Skeletal muscle satellite cell (primary cell): ENCODE measurements at regions not wholly inside any gene's neighbourhood (a gene's known extent, or its start where the extent isn't known, plus 50 kb on each side); places are given as distances from the start of the nearest gene placed in this dataset.
"Not testable (repeated sequence)": the region's sequence is repeated elsewhere in the genome, so short reads cannot be mapped to it uniquely, and the experiment has no call there.

Experiments
- H3K27me3 ChIP-seq: 2 replicates; pipeline ENCODE4 v1.7.0; 2013; ENCODE audit warnings: low read length; ENCODE audit not compliant: control insufficient read depth, insufficient read depth
- H3K36me3 ChIP-seq: 2 replicates; pipeline ENCODE4 v1.7.0; 2013; ENCODE audit warnings: mild to moderate bottlenecking, control low read depth, low read length; ENCODE audit not compliant: insufficient read depth
- H3K4me1 ChIP-seq: 2 replicates; pipeline ENCODE4 v1.7.0; 2013; ENCODE audit warnings: low read length; ENCODE audit not compliant: control insufficient read depth, insufficient read depth
- H3K4me2 ChIP-seq: 2 replicates; pipeline ENCODE4 v1.7.0; 2013; ENCODE audit warnings: mild to moderate bottlenecking, low read length
- H3K4me3 ChIP-seq: 2 replicates; pipeline ENCODE4 v1.7.0; 2013; ENCODE audit warnings: low read length
- H3K9ac ChIP-seq: 2 replicates; pipeline ENCODE4 v1.7.0; 2013; ENCODE audit warnings: mild to moderate bottlenecking, low read depth, low read length, moderate library complexity
- H3K9me3 ChIP-seq: replicated peaks from 2 replicates; pipeline ENCODE4 v1.7.0; 2013; ENCODE audit warnings: mild to moderate bottlenecking, control low read depth, low read length

DNA sequence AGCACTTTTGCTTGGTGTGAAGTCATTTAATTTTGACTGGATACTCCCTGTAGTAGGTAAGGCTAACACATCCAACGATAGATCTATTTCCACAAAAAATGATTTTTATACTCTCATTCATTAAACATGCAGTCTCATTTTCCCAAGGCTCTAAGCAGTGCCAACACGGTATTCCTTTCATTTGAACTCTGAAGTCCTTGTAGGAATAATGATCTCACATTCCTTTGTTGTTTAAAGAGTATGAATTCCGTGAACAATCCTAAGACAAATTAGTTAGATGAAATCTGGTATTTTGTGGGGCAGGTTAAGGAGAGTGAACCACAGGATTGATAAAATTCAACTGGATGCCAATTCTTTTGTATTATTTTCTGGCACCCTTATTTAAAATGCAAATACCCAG, 66.6 kb downstream of the LACC1 start:
- Histone ChIP-seq H3K27me3 (peaks cover 71% of the 10 kb centered on the region), H3K4me1 (no peaks in the 10 kb centered on the region), H3K4me3 (no peak overlapping the region), H3K4me2 (no peak overlapping the region), H3K36me3 (no peaks in the 10 kb centered on the region), H3K9ac (no peak overlapping the region), H3K9me3 (no peaks in the 10 kb centered on the region)

GRCh38 chr13:43947897-43948458, 68.3 kb downstream of the LACC1 start:
- Histone ChIP-seq H3K9me3 (no peaks in the 10 kb centered on the region), H3K36me3 (no peaks in the 10 kb centered on the region), H3K27me3 (peaks cover 64% of the 10 kb centered on the region), H3K4me1 (no peaks in the 10 kb centered on the region), H3K9ac (no peak overlapping the region), H3K4me2 (no peak overlapping the region), H3K4me3 (no peak overlapping the region)

DNA sequence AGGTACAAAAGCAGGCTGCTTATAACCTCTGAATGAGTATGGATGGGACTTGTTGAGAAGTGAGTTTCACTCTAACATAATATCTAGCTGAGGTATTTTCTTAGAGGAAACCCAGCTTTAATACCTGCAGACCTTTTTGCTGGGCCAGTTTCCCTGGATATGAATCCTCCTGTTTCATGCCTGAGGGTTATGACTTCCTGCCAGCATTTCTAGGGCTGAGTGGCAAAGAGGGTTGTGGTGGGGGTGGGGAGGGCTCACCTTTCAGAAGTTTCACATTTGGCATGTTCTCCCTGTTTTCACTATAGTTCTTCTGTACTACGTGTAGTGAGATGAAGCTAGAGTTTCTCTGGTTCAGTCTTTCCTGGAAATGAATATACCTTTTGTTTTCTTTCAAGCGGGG, 73.7 kb downstream of the LACC1 start:
- H3K4me2 ChIP-seq: no peak overlapping the region
- H3K9ac ChIP-seq: no peak overlapping the region
- peaks cover 45% of the 10 kb centered on the region for H3K27me3 ChIP-seq
- no peaks in the 10 kb centered on the region for H3K9me3 ChIP-seq
- H3K4me3 ChIP-seq: no peak overlapping the region
- H3K4me1 ChIP-seq: no peaks in the 10 kb centered on the region
- H3K36me3 ChIP-seq: no peaks in the 10 kb centered on the region

- not testable (repeated sequence) for H3K4me2 ChIP-seq, H3K4me1 ChIP-seq, H3K4me3 ChIP-seq, H3K36me3 ChIP-seq, H3K9me3 ChIP-seq, H3K9ac ChIP-seq
- H3K27me3 ChIP-seq: peaks cover 54% of the 10 kb centered on the region
Observed at GRCh38 chr13:43956975-43957374, 77.3 kb downstream of the LACC1 start.

DNA sequence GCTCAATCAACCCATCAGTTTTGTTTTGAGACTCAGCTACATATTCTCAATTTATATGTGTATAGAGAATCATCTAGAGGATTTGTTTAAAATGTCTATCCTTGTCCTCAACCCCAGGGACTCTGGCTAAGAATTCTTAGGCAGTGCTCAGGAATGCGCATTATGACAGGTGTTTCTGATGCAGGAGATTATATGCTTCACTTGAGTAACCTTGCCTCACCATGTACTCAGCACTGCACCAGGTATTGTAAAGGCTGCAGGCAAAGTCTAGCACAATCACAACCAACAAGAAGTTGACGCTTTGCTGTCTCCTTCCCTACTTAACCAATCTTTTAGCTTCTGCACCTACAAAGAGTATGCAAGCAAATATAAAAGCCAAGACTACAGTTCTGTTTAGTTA, 79.6 kb downstream of the LACC1 start:
- Histone ChIP-seq H3K36me3 (no peaks in the 10 kb centered on the region), H3K4me2 (no peak overlapping the region), H3K27me3 (peaks cover 33% of the 10 kb centered on the region), H3K4me3 (no peak overlapping the region), H3K9ac (no peak overlapping the region), H3K9me3 (no peaks in the 10 kb centered on the region), H3K4me1 (no peaks in the 10 kb centered on the region)

GRCh38 chr13:43961909-43962308, 82.2 kb downstream of the LACC1 start:
- Histone ChIP-seq H3K4me2 (no peak overlapping the region), H3K9me3 (no peaks in the 10 kb centered on the region), H3K27me3 (peaks cover 28% of the 10 kb centered on the region)

DNA sequence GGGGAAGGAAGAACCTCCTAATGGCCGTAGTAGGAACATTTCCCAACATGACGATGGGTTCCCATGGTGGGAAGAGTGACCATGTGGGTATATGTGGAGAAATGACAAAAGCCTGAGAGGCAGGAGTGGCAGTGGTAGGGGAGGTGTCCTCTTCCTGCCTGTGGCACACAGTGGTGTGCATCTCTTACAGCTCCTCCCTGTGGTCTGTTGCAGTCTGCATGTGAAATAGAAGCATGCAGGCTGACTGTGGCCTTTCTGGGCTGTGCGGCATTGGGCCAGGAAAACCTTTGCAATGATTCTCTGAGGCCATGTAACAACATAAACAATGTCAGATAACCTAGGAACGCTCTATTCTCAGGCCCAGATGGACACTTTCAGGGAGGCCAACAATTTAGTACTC, 84.0 kb downstream of the LACC1 start:
- Histone ChIP-seq H3K9me3 (no peaks in the 10 kb centered on the region), H3K36me3 (no peaks in the 10 kb centered on the region), H3K9ac (no peak overlapping the region), H3K27me3 (peaks cover 28% of the 10 kb centered on the region), H3K4me3 (no peak overlapping the region), H3K4me1 (no peaks in the 10 kb centered on the region), H3K4me2 (no peak overlapping the region)

More at GRCh38 chr13:43961909-43962308, 82.2 kb downstream of the LACC1 start:
- Histone ChIP-seq H3K36me3 (no peaks in the 10 kb centered on the region), H3K4me3 (no peak overlapping the region), H3K9ac (no peak overlapping the region), H3K4me1 (no peaks in the 10 kb centered on the region)

GRCh38 chr13:43964698-43965458, 85.2 kb downstream of the LACC1 start:
- Histone ChIP-seq H3K9ac (no peak overlapping the region), H3K27me3 (peaks cover 20% of the 10 kb centered on the region), H3K4me1 (no peaks in the 10 kb centered on the region), H3K4me3 (no peak overlapping the region), H3K4me2 (no peak overlapping the region), H3K9me3 (no peaks in the 10 kb centered on the region), H3K36me3 (no peaks in the 10 kb centered on the region)

GRCh38 chr13:43965459-43965845, 85.7 kb downstream of the LACC1 start:
- Histone ChIP-seq H3K4me3 (no peak overlapping the region), H3K36me3 (no peaks in the 10 kb centered on the region), H3K9ac (no peak overlapping the region), H3K4me2 (no peak overlapping the region), H3K27me3 (peaks cover 14% of the 10 kb centered on the region), H3K9me3 (no peaks in the 10 kb centered on the region), H3K4me1 (no peaks in the 10 kb centered on the region)

GRCh38 chr13:43968251-43968942, 88.7 kb downstream of the LACC1 start:
- H3K4me3 ChIP-seq, H3K36me3 ChIP-seq, H3K9ac ChIP-seq, H3K9me3 ChIP-seq, H3K4me1 ChIP-seq, H3K4me2 ChIP-seq, H3K27me3 ChIP-seq: not testable (repeated sequence)

GRCh38 chr13:43968943-43969690, 89.4 kb downstream of the LACC1 start:
- not testable (repeated sequence) for H3K4me2 ChIP-seq, H3K4me3 ChIP-seq

More at GRCh38 chr13:43968943-43969690, 89.4 kb downstream of the LACC1 start:
- H3K9me3 ChIP-seq, H3K4me1 ChIP-seq, H3K27me3 ChIP-seq, H3K36me3 ChIP-seq, H3K9ac ChIP-seq: not testable (repeated sequence)
